ENCODE measurements at regions not wholly inside any gene's neighbourhood (a gene's known extent, or its start where the extent isn't known, plus 50 kb on each side); places are given as distances from the start of the nearest gene placed in this dataset.

GRCh38 chr4:133584714-133585113 lies 435.6 kb downstream of the PCDH10 start:
- intact Hi-C loops (cut with DNase I), result no loop called here
- no peaks in the 10 kb centered on the region for H3K27me3 ChIP-seq
- DNase-seq, result no peak
- H3K36me3 ChIP-seq, result no peaks in the 10 kb centered on the region
- H3K4me3 ChIP-seq, result no peak overlapping the region
- no peak for TF ChIP-seq EP300 (IDR thresholded peaks at IDR 0.05)
- TF ChIP-seq POLR2A (IDR thresholded peaks at IDR 0.05), result no peak
- TF ChIP-seq, protein P1, sequence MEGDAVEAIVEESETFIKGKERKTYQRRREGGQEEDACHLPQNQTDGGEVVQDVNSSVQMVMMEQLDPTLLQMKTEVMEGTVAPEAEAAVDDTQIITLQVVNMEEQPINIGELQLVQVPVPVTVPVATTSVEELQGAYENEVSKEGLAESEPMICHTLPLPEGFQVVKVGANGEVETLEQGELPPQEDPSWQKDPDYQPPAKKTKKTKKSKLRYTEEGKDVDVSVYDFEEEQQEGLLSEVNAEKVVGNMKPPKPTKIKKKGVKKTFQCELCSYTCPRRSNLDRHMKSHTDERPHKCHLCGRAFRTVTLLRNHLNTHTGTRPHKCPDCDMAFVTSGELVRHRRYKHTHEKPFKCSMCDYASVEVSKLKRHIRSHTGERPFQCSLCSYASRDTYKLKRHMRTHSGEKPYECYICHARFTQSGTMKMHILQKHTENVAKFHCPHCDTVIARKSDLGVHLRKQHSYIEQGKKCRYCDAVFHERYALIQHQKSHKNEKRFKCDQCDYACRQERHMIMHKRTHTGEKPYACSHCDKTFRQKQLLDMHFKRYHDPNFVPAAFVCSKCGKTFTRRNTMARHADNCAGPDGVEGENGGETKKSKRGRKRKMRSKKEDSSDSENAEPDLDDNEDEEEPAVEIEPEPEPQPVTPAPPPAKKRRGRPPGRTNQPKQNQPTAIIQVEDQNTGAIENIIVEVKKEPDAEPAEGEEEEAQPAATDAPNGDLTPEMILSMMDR (IDR thresholded peaks at IDR 0.05), result no peak
- H3K27ac ChIP-seq, result no peak overlapping the region
- no peaks in the 10 kb centered on the region for H3K4me1 ChIP-seq (ENCODE audit: insufficient read depth)
- H3K9me3 ChIP-seq, result no peaks in the 10 kb centered on the region
- 95 to 99% (median 96%) methylated on average over 5 of the region's 5 CpGs for WGBS, 3 donors

DNA sequence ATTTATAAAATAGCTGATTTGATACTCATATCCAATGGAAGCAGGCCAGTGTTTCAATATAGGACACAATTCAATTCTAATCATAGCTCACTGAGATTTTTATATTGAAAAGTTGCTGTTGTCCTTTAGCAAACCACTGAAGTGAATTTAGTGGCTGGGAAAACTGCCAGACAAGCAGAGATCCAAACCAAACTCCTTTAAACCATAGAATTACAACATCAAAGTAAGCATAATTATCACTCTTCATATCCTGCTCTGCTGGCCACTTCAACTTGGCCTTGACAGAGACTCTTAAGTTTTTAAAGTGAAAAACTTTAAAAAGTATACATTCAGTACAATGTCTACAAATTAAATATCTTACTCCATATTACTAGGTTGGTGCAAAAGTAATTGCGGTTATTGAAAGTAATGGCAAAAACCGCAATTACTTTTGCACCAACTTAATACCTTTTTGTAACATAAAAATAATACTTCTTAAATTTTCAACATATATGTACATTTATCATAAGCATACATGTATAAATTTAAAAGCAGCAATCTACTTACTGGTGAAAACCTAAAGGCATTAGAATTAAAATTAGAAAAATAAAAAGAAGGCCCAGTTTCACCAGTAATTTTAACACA lies 433.0 kb downstream of the PCDH10 start:
- TF ChIP-seq POLR2A (IDR thresholded peaks at IDR 0.05) (no peak), EP300 (IDR thresholded peaks at IDR 0.05) (no peak)
- TF ChIP-seq, protein P1 (IDR thresholded peaks at IDR 0.05), result no peak
- no peaks in the 10 kb centered on the region for H3K36me3 ChIP-seq
- H3K27me3 ChIP-seq, result no peaks in the 10 kb centered on the region
- no peak overlapping the region for H3K27ac ChIP-seq
- H3K9me3 ChIP-seq, result no peaks in the 10 kb centered on the region
- no peaks in the 10 kb centered on the region for H3K4me1 ChIP-seq (ENCODE audit: insufficient read depth)
- WGBS, 3 donors, result 77 to 81% (median 79%) methylated on average over 2 of the region's 2 CpGs
- DNase-seq, result no peak
- no peak overlapping the region for H3K4me3 ChIP-seq
- intact Hi-C loops (cut with DNase I), result no loop called here

GRCh38 chr4:133574248-133574647 lies 425.2 kb downstream of the PCDH10 start:
- Histone ChIP-seq H3K9me3 (no peaks in the 10 kb centered on the region), H3K4me3 (no peak overlapping the region), H3K4me1 (ENCODE audit: insufficient read depth) (no peaks in the 10 kb centered on the region), H3K36me3 (no peaks in the 10 kb centered on the region), H3K27me3 (no peaks in the 10 kb centered on the region), H3K27ac (no peak overlapping the region)
- intact Hi-C loops (cut with DNase I), result no loop called here
- 92 to 100% (median 97%) methylated on average over 1 of the region's 1 CpG for WGBS, 3 donors
- no peak for DNase-seq
- TF ChIP-seq, protein P1 (IDR thresholded peaks at IDR 0.05), result no peak
- no peak for TF ChIP-seq EP300 (IDR thresholded peaks at IDR 0.05)
- no peak for TF ChIP-seq POLR2A (IDR thresholded peaks at IDR 0.05)

DNA sequence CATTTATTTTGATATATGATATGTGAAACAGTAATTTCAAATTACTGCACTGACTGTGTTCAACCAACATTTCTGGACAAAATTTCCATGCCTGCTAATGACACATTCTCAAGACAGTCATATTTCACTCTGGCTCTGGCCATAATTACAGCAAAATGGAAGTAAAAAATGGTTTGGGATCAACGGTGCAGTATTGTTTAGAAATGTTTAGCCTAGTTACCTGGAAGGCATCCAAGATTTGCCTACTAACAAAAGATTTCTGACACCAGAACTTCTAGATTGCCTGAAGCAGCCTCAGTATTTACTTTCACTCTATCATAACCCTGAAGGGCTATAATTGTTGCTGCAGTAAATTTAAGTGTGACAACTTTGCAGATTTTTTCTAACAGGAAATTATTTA lies 416.3 kb downstream of the PCDH10 start:
- Histone ChIP-seq H3K4me1 (ENCODE audit: insufficient read depth) (no peaks in the 10 kb centered on the region), H3K27ac (no peak overlapping the region), H3K36me3 (no peaks in the 10 kb centered on the region), H3K27me3 (no peaks in the 10 kb centered on the region), H3K9me3 (no peaks in the 10 kb centered on the region), H3K4me3 (no peak overlapping the region)
- WGBS, 3 donors, result 2 to 3% (median 3%) methylated on average over 1 of the region's 1 CpG
- intact Hi-C loops (cut with DNase I), result no loop called here
- TF ChIP-seq POLR2A (IDR thresholded peaks at IDR 0.05) (no peak), EP300 (IDR thresholded peaks at IDR 0.05) (no peak)
- TF ChIP-seq, protein P1 (IDR thresholded peaks at IDR 0.05), result no peak
- DNase-seq, result no peak

Data from ovary (tissue), 7 donors.